HL-60 (cell line): ENCODE measurements at regions not wholly inside any gene's neighbourhood (a gene's known extent, or its start where the extent isn't known, plus 50 kb on each side); places are given as distances from the start of the nearest gene placed in this dataset.

Experiments
- DNase-seq, 2 experiments: peaks; one replicate each; pipeline ENCODE4 v3.0.0-alpha.2; 2010 to 2020; ENCODE audit warnings: low read depth in 1 of 2, low spot score in 1 of 2
- H3K27ac ChIP-seq: fragments of 250-450 bp; sonication (Bioruptor Pico); replicated peaks from 2 replicates; pipeline ENCODE4 v1.5.1; 2020; ENCODE audit warnings: mild to moderate bottlenecking, moderate library complexity
- H3K27me3 ChIP-seq: fragments of 250-450 bp; sonication (Bioruptor Pico); 2 replicates; pipeline ENCODE4 v1.5.1; 2021; ENCODE audit warnings: mild to moderate bottlenecking, moderate library complexity; ENCODE audit not compliant: insufficient read depth, poor library complexity, severe bottlenecking
- H3K4me3 ChIP-seq: replicated peaks from 2 replicates; pipeline ENCODE4 v1.5.1; 2011; ENCODE audit warnings: mild to moderate bottlenecking, control low read depth, low read length; ENCODE audit not compliant: insufficient read depth
- GABPA ChIP-seq: IDR thresholded peaks from 2 replicates; pipeline ENCODE4 v1.6.1; 2012; ENCODE audit warnings: low read depth
- POLR2AphosphoS5 ChIP-seq: IDR thresholded peaks from 2 replicates; pipeline ENCODE4 v1.6.1; 2012; ENCODE audit warnings: low read depth
- SPI1 ChIP-seq: IDR thresholded peaks from 2 replicates; pipeline ENCODE4 v1.6.1; 2012; ENCODE audit warnings: low read depth, mild to moderate bottlenecking, borderline replicate concordance
- TF ChIP-seq, protein P1 (sequence below): IDR thresholded peaks from 2 replicates; pipeline ENCODE4 v1.6.1; 2012; ENCODE audit warnings: low read depth; ENCODE audit not compliant: insufficient replicate concordance
- TF ChIP-seq, protein P2 (sequence below): IDR thresholded peaks from one replicate; pipeline ENCODE4 v1.5.1; 2011; ENCODE audit warnings: low read length, control low read depth, inconsistent platforms; ENCODE audit not compliant: insufficient read depth

DNA sequence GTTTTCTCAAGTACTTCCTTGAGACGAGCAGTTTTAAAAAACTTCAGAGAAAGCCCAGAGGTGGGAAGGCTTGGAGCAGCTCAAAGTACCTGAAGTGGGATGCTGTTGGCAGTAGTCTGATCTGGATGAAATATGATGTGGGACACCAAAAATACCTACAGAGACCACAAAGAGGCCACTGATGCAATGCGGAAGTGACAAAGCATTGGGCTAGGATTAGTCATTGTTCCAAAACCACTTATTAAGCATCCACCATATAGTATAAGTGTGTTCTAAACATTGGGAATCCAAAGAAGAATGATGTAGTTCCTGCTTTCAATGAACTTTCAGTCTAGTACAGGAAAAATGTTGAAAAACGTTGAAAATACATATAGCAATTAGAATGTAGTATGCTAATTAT lies 386.1 kb upstream of the CNKSR2 start:
- Histone ChIP-seq H3K4me3 (no peak overlapping the region), H3K27ac (no peak overlapping the region), H3K27me3 (no peaks in the 10 kb centered on the region)
- TF ChIP-seq, protein P1, sequence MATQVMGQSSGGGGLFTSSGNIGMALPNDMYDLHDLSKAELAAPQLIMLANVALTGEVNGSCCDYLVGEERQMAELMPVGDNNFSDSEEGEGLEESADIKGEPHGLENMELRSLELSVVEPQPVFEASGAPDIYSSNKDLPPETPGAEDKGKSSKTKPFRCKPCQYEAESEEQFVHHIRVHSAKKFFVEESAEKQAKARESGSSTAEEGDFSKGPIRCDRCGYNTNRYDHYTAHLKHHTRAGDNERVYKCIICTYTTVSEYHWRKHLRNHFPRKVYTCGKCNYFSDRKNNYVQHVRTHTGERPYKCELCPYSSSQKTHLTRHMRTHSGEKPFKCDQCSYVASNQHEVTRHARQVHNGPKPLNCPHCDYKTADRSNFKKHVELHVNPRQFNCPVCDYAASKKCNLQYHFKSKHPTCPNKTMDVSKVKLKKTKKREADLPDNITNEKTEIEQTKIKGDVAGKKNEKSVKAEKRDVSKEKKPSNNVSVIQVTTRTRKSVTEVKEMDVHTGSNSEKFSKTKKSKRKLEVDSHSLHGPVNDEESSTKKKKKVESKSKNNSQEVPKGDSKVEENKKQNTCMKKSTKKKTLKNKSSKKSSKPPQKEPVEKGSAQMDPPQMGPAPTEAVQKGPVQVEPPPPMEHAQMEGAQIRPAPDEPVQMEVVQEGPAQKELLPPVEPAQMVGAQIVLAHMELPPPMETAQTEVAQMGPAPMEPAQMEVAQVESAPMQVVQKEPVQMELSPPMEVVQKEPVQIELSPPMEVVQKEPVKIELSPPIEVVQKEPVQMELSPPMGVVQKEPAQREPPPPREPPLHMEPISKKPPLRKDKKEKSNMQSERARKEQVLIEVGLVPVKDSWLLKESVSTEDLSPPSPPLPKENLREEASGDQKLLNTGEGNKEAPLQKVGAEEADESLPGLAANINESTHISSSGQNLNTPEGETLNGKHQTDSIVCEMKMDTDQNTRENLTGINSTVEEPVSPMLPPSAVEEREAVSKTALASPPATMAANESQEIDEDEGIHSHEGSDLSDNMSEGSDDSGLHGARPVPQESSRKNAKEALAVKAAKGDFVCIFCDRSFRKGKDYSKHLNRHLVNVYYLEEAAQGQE, result no peak
- no peak for TF ChIP-seq POLR2AphosphoS5
- no peak for TF ChIP-seq GABPA
- TF ChIP-seq SPI1, result no peak
- TF ChIP-seq, protein P2, sequence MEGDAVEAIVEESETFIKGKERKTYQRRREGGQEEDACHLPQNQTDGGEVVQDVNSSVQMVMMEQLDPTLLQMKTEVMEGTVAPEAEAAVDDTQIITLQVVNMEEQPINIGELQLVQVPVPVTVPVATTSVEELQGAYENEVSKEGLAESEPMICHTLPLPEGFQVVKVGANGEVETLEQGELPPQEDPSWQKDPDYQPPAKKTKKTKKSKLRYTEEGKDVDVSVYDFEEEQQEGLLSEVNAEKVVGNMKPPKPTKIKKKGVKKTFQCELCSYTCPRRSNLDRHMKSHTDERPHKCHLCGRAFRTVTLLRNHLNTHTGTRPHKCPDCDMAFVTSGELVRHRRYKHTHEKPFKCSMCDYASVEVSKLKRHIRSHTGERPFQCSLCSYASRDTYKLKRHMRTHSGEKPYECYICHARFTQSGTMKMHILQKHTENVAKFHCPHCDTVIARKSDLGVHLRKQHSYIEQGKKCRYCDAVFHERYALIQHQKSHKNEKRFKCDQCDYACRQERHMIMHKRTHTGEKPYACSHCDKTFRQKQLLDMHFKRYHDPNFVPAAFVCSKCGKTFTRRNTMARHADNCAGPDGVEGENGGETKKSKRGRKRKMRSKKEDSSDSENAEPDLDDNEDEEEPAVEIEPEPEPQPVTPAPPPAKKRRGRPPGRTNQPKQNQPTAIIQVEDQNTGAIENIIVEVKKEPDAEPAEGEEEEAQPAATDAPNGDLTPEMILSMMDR, result no peak
- peak; percentile 8 to 11 for DNase-seq

DNA sequence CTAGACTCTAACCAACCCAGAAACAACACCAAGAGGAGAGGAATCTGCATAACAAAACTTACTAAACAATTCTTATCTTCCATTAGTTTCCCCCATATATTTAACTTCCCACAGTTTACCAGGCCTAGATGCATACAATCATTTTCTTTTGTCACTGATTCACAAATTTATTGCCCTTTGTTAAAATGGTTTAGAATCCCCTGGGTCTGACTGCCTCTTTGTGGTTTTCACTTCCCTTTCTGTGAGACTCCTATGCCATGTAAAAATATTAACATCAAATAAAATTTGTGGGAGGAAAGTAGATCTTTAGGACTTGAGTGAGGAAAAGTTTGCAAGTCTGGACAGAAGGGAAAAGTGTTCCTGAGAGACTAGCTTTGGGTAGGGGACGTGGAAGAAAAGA lies 393.8 kb upstream of the CNKSR2 start:
- no peak overlapping the region for H3K4me3 ChIP-seq
- TF ChIP-seq, protein P2, result no peak
- TF ChIP-seq, protein P1, result no peak
- TF ChIP-seq GABPA (no peak), SPI1 (no peak), POLR2AphosphoS5 (no peak)
- H3K27ac ChIP-seq, result no peak overlapping the region
- DNase-seq, result no peak
- no peaks in the 10 kb centered on the region for H3K27me3 ChIP-seq

DNA sequence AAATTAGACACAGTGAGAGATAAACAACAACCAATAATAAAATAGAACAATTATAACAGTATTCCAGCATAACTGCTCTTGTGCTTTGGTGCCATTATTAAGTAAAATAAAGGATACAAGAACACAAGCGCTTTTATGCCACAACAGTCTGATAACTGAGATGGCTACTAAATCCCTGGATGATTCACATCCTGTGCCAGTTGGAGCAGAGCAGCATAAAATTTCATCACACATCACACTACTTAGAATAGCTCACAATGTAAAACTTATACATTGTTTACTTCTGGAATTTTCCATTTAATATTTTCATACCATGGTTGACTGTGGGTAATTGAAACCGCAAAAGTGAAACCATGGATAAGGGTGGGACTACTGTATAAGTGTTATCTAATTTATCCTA lies 399.9 kb upstream of the CNKSR2 start:
- TF ChIP-seq, protein P1, result no peak
- no peak for TF ChIP-seq GABPA
- TF ChIP-seq, protein P2, result no peak
- no peak for TF ChIP-seq POLR2AphosphoS5
- no peak for TF ChIP-seq SPI1
- Histone ChIP-seq H3K27me3 (no peaks in the 10 kb centered on the region), H3K27ac (no peak overlapping the region), H3K4me3 (no peak overlapping the region)
- no peak for DNase-seq
